ENCODE measurements at regions not wholly inside any gene's neighbourhood (a gene's known extent, or its start where the extent isn't known, plus 50 kb on each side); places are given as distances from the start of the nearest gene placed in this dataset.
A peak's percentile ranks its signal among the peaks of the same experiment; 100 is the strongest.
"Not testable (repeated sequence)": the region's sequence is repeated elsewhere in the genome, so short reads cannot be mapped to it uniquely, and the experiment has no call there.

GRCh38 chr17:64787255-64787920 is 125.3 kb upstream of the SMURF2 start:
- H3K4me3 ChIP-seq (ENCODE audit: low read depth, low read length) = no peak overlapping the region
- no peak for DNase-seq (ENCODE audit: low read depth)

- no peak for DNase-seq (ENCODE audit: low read depth)
- no peak overlapping the region for H3K4me3 ChIP-seq (ENCODE audit: low read depth, low read length)
Observed at GRCh38 chr17:64786337-64786736, 124.2 kb upstream of the SMURF2 start.

GRCh38 chr17:64785011-64785421 is 122.9 kb upstream of the SMURF2 start:
- no peak overlapping the region for H3K4me3 ChIP-seq (ENCODE audit: low read depth, low read length)
- DNase-seq (ENCODE audit: low read depth) = no peak

GRCh38 chr17:64784353-64785010 is 122.4 kb upstream of the SMURF2 start:
- H3K4me3 ChIP-seq (ENCODE audit: low read depth, low read length) = no peak overlapping the region
- DNase-seq (ENCODE audit: low read depth) = no peak

GRCh38 chr17:64783556-64784352 is 121.6 kb upstream of the SMURF2 start:
- H3K4me3 ChIP-seq (ENCODE audit: low read depth, low read length) = no peak overlapping the region
- no peak for DNase-seq (ENCODE audit: low read depth)

- DNase-seq (ENCODE audit: low read depth) = no peak
- no peak overlapping the region for H3K4me3 ChIP-seq (ENCODE audit: low read depth, low read length)
Observed at GRCh38 chr17:64783031-64783461, 120.9 kb upstream of the SMURF2 start.

GRCh38 chr17:64781810-64782555 is 119.9 kb upstream of the SMURF2 start:
- no peak overlapping the region for H3K4me3 ChIP-seq (ENCODE audit: low read depth, low read length)

GRCh38 chr17:64781014-64781756 is 119.1 kb upstream of the SMURF2 start:
- peak overlapping the region; percentile 32 for H3K4me3 ChIP-seq (ENCODE audit: low read depth, low read length)
- no peak for DNase-seq (ENCODE audit: low read depth)

More at GRCh38 chr17:64781810-64782555, 119.9 kb upstream of the SMURF2 start:
- DNase-seq (ENCODE audit: low read depth) = no peak

GRCh38 chr17:64780096-64781013 is 118.2 kb upstream of the SMURF2 start:
- DNase-seq (ENCODE audit: low read depth) = no peak
- H3K4me3 ChIP-seq (ENCODE audit: low read depth, low read length) = peak overlapping the region; percentile 32

- DNase-seq (ENCODE audit: low read depth) = no peak
- H3K4me3 ChIP-seq (ENCODE audit: low read depth, low read length) = no peak overlapping the region
Observed at GRCh38 chr17:64779376-64780095, 117.4 kb upstream of the SMURF2 start.

- peak overlapping the region; percentile 26 for H3K4me3 ChIP-seq (ENCODE audit: low read depth, low read length)
- not testable (repeated sequence) for DNase-seq (ENCODE audit: low read depth)
Observed at GRCh38 chr17:64779098-64779375, 116.9 kb upstream of the SMURF2 start.

GRCh38 chr17:64778240-64779097 is 116.4 kb upstream of the SMURF2 start:
- H3K4me3 ChIP-seq (ENCODE audit: low read depth, low read length) = peak overlapping the region; percentile 26
- DNase-seq (ENCODE audit: low read depth) = no peak

GRCh38 chr17:64777415-64778239 is 115.5 kb upstream of the SMURF2 start:
- DNase-seq (ENCODE audit: low read depth) = no peak
- peak overlapping the region; percentile 27 for H3K4me3 ChIP-seq (ENCODE audit: low read depth, low read length)

GRCh38 chr17:64776720-64777414 is 114.8 kb upstream of the SMURF2 start:
- peak overlapping the region; percentile 27 for H3K4me3 ChIP-seq (ENCODE audit: low read depth, low read length)
- peak; percentile 47 for DNase-seq (ENCODE audit: low read depth)

All from skeletal muscle cell (primary cell).